GM12878 (cell line): ENCODE measurements at regions not wholly inside any gene's neighbourhood (a gene's known extent, or its start where the extent isn't known, plus 50 kb on each side); places are given as distances from the start of the nearest gene placed in this dataset.

Experiments used
- ATAC-seq: fragments of 200-7000 bp; cut with Tn5 transposase; 3 replicates; pipeline ENCODE4 v1.9.1; 2020; ENCODE audit warnings: mild to moderate bottlenecking, moderate library complexity
- BruUV-seq: library from RNA; stranded (reverse); fragments of 400-500 nt; replicated peaks from 2 replicates; lab custom pipeline; 2021; lab: Mats Ljungman, UMichigan
- CTCF ChIA-PET: fragments of 300-600 bp; sonication (Branson Sonifier 250); formaldehyde crosslinking; extraction: SDS; loops from one replicate; lab custom pipeline; 2021; ENCODE audit warnings: inconsistent platforms; lab: Yijun Ruan, JAX
- POLR2A ChIA-PET: fragments of 350-600 bp; formaldehyde crosslinking; extraction: SDS; loops from one replicate; lab custom pipeline; 2021; ENCODE audit warnings: inconsistent platforms; lab: Charles Lee
- RAD21 ChIA-PET: fragments of 300-600 bp; sonication (Branson Sonifier 250); formaldehyde crosslinking; loops from one replicate; lab custom pipeline; 2023; ENCODE audit warnings: antibody characterized with exemption; ENCODE audit not compliant: unreplicated experiment; lab: Charles Lee
- SMC1A ChIA-PET: fragments of 300-600 bp; sonication (Branson Sonifier 250); formaldehyde crosslinking; loops from one replicate; lab custom pipeline; 2023; ENCODE audit not compliant: unreplicated experiment, uncharacterized antibody; lab: Charles Lee
- DNase-seq: peaks from one replicate; pipeline ENCODE4 v3.0.0-alpha.2; 2011; ENCODE audit warnings: low read depth, low spot score
- FAIRE-seq: peaks from 3 replicates; lab custom pipeline; 2011; peaks lifted over from hg19 to GRCh38; lab: Jason Lieb, UNC
- H2AFZ ChIP-seq: 2 replicates; pipeline ENCODE4 v1.6.0; 2011; ENCODE audit warnings: low read depth, low read length, control low read depth; ENCODE audit not compliant: control insufficient read depth
- H3K27ac ChIP-seq: 2 replicates; pipeline ENCODE4 v1.5.1; 2011; ENCODE audit warnings: control low read depth; ENCODE audit not compliant: control insufficient read depth, insufficient read depth
- H3K27me3 ChIP-seq, 2 experiments: replicated peaks in 1 of 2; 2 replicates each; pipeline versions ENCODE4 v1.6.0 to v1.6.1; 2011; ENCODE audit warnings: low read length in 1 of 2; ENCODE audit not compliant: control insufficient read depth in 2 of 2, insufficient read depth in 2 of 2
- H3K36me3 ChIP-seq, 2 experiments: 2 replicates each; pipeline ENCODE4 v1.5.1; 2011; ENCODE audit warnings: low read length in 1 of 2; ENCODE audit not compliant: control insufficient read depth in 2 of 2, insufficient read depth in 2 of 2
- H3K4me1 ChIP-seq: 2 replicates; pipeline ENCODE4 v1.6.1; 2011; ENCODE audit warnings: mild to moderate bottlenecking, low read length, moderate library complexity, mixed read lengths; ENCODE audit not compliant: control insufficient read depth, insufficient read depth
- H3K4me2 ChIP-seq: 2 replicates; pipeline ENCODE4 v1.6.0; 2011; ENCODE audit warnings: control low read depth; ENCODE audit not compliant: control insufficient read depth, insufficient read depth
- H3K4me3 ChIP-seq: fragments of 200-600 bp; sonication (generic); 2 replicates; pipeline ENCODE4 v1.5.1; 2016
- H3K79me2 ChIP-seq: 2 replicates; pipeline ENCODE4 v1.6.0; 2011; ENCODE audit warnings: low read length; ENCODE audit not compliant: control insufficient read depth, insufficient read depth
- H3K9ac ChIP-seq: 2 replicates; pipeline ENCODE4 v1.8.0; 2011; ENCODE audit warnings: low read length, control low read depth, mixed read lengths; ENCODE audit not compliant: control insufficient read depth, insufficient read depth
- H3K9me3 ChIP-seq: replicated peaks from 3 replicates; pipeline ENCODE4 v1.5.1; 2011; ENCODE audit warnings: mild to moderate bottlenecking, low read length; ENCODE audit not compliant: control insufficient read depth, insufficient read depth
- H4K20me1 ChIP-seq: 2 replicates; pipeline ENCODE4 v1.6.0; 2011; ENCODE audit not compliant: control insufficient read depth, insufficient read depth
- ASH2L ChIP-seq: fragments of 300-600, 200-600 bp; sonication (generic); IDR thresholded peaks from 2 replicates; pipeline ENCODE4 v1.6.1; 2017; ENCODE audit warnings: low read depth, mild to moderate bottlenecking, borderline replicate concordance
- BCL11A ChIP-seq: IDR thresholded peaks from 2 replicates; pipeline ENCODE4 v1.6.1; 2011; ENCODE audit warnings: low read depth, low read length
- CBFB ChIP-seq: IDR thresholded peaks from 2 replicates; pipeline ENCODE4 v1.6.1; 2016; ENCODE audit warnings: antibody characterized with exemption, low read depth
- CREM ChIP-seq: IDR thresholded peaks from 2 replicates; pipeline ENCODE4 v1.6.1; 2014; ENCODE audit warnings: antibody characterized with exemption, low read depth
- DPF2 ChIP-seq: fragments of 450-650 bp; IDR thresholded peaks from 2 replicates; pipeline ENCODE4 v1.6.1; 2017; ENCODE audit warnings: mild to moderate bottlenecking
- HDGF ChIP-seq: fragments of 450-650 bp; IDR thresholded peaks from 2 replicates; pipeline ENCODE4 v1.6.1; 2016; ENCODE audit warnings: antibody characterized with exemption
- LARP7 ChIP-seq: fragments of 450-650 bp; IDR thresholded peaks from 2 replicates; pipeline ENCODE4 v1.6.1; 2017; ENCODE audit warnings: mild to moderate bottlenecking
- MTA2 ChIP-seq: fragments of 450-650 bp; IDR thresholded peaks from 2 replicates; pipeline ENCODE4 v1.6.1; 2016; ENCODE audit warnings: low read depth, mild to moderate bottlenecking, moderate library complexity
- REST ChIP-seq: IDR thresholded peaks from 2 replicates; pipeline ENCODE4 v1.6.1; 2012; ENCODE audit warnings: mild to moderate bottlenecking, low read depth, low read length
- SREBF1 ChIP-seq: IDR thresholded peaks from 2 replicates; pipeline ENCODE4 v1.6.1; 2012; ENCODE audit warnings: mild to moderate bottlenecking, low read length
- STAT3 ChIP-seq: IDR thresholded peaks from 2 replicates; pipeline ENCODE4 v1.6.1; 2011; ENCODE audit warnings: low read depth, low read length, improper control_type of control experiment
- SUPT20H ChIP-seq: IDR thresholded peaks from 2 replicates; pipeline ENCODE4 v1.6.1; 2011; ENCODE audit warnings: low read depth, mild to moderate bottlenecking, low read length, moderate library complexity, borderline replicate concordance; ENCODE audit not compliant: control insufficient read depth
- ZBTB33 ChIP-seq: fragments of 450-650 bp; IDR thresholded peaks from 2 replicates; pipeline ENCODE4 v1.6.1; 2017; ENCODE audit warnings: mild to moderate bottlenecking
- ZNF687 ChIP-seq: fragments of 450-650 bp; IDR thresholded peaks from 2 replicates; pipeline ENCODE4 v1.6.1; 2017; ENCODE audit warnings: mild to moderate bottlenecking, moderate library complexity
- ZSCAN29 ChIP-seq: fragments of 450-650 bp; IDR thresholded peaks from 2 replicates; pipeline ENCODE4 v1.6.1; 2017; ENCODE audit warnings: mild to moderate bottlenecking, moderate library complexity
- WGBS: methylation state at CpG from one replicate; pipeline ENCODE4 v1.1.6; 2016; ENCODE audit warnings: low lambda C conversion rate; ENCODE audit not compliant: insufficient replicate concordance, insufficient coverage; ENCODE audit errors: missing lambda C conversion rate; 5-methylcytosine and 5-hydroxymethylcytosine counted together
- in situ Hi-C: fragments of 300-500 bp; cut with MboI; formaldehyde crosslinking; loops from 9 replicates; pipeline ENCODE4 v1.14.3; 2018; ENCODE audit warnings: mixed read lengths
- intact Hi-C: fragments of 100-400 bp; cut with micrococcal nuclease; formaldehyde crosslinking; loops from one replicate; pipeline ENCODE4 v1.14.2; 2022; ENCODE audit not compliant: unreplicated experiment

GRCh38 chr2:56874717-56875116, 690.9 kb downstream of the CCDC85A start (continued):
- TF ChIP-seq ZBTB33 (no peak), CREM (no peak), MTA2 (no peak), SREBF1 (no peak), ASH2L (no peak), REST (no peak), ZSCAN29 (no peak), LARP7 (no peak)

- ATAC-seq: no peak
- 9% methylated on average over 2 of the region's 2 CpGs for WGBS
- Histone ChIP-seq H4K20me1 (no peaks in the 10 kb centered on the region), H3K9ac (no peak overlapping the region), H3K4me2 (no peak overlapping the region), H3K4me1 (no peaks in the 10 kb centered on the region), H3K27ac (no peak overlapping the region), H2AFZ (no peak overlapping the region), H3K4me3 (no peak overlapping the region), H3K27me3 (no peaks in the 10 kb centered on the region), H3K79me2 (no peaks in the 10 kb centered on the region), H3K36me3 (no peaks in the 10 kb centered on the region), H3K9me3 (no peaks in the 10 kb centered on the region)
- CTCF ChIA-PET: no interaction called here
- in situ Hi-C loops (no loop called here), intact Hi-C loops (no loop called here)
- POLR2A ChIA-PET: no interaction called here
- no peak for DNase-seq
- no TSS peak for BruUV-seq
- RAD21 ChIA-PET: no interaction called here
- SMC1A ChIA-PET: interaction anchor here (0.9 kb wide), 1 partner anchor 19 kb away, joined by 3 read pairs; no protein-coding TSS in a partner anchor
- FAIRE-seq: no peak
- TF ChIP-seq SUPT20H (no peak), DPF2 (no peak), ZNF687 (no peak), HDGF (no peak), STAT3 (no peak), BCL11A (no peak), CBFB (no peak)
Observed at GRCh38 chr2:56889738-56890137, 705.9 kb downstream of the CCDC85A start.
